Hepatocyte (in vitro differentiated cells): ENCODE measurements at regions not wholly inside any gene's neighbourhood (a gene's known extent, or its start where the extent isn't known, plus 50 kb on each side); places are given as distances from the start of the nearest gene placed in this dataset.

ENCODE experiments used
- DNase-seq: peaks from one replicate; pipeline ENCODE4 v3.0.0-alpha.2; 2016; ENCODE audit warnings: low spot score
- H2AFZ ChIP-seq: fragments of 200-600 bp; sonication (generic); 2 replicates; pipeline ENCODE4 v1.6.0; 2016; ENCODE audit warnings: antibody characterized with exemption, mild to moderate bottlenecking
- H3K27ac ChIP-seq: fragments of 200-600 bp; sonication (generic); 2 replicates; pipeline ENCODE4 v1.5.1; 2016; ENCODE audit warnings: mild to moderate bottlenecking
- H3K27me3 ChIP-seq: fragments of 200-600 bp; sonication (generic); 2 replicates; pipeline ENCODE4 v1.6.1; 2016
- H3K36me3 ChIP-seq: fragments of 200-600 bp; sonication (generic); replicated peaks from 2 replicates; pipeline ENCODE4 v1.5.1; 2016; ENCODE audit warnings: low read depth; ENCODE audit not compliant: insufficient read depth
- H3K4me1 ChIP-seq: fragments of 200-600 bp; sonication (generic); 2 replicates; pipeline ENCODE4 v1.5.1; 2016; ENCODE audit warnings: mild to moderate bottlenecking, moderate library complexity; ENCODE audit not compliant: insufficient read depth
- H3K4me2 ChIP-seq: fragments of 200-600 bp; sonication (generic); 2 replicates; pipeline ENCODE4 v1.6.0; 2016
- H3K4me3 ChIP-seq: fragments of 200-600 bp; sonication (generic); 2 replicates; pipeline ENCODE4 v1.5.1; 2016; ENCODE audit warnings: mild to moderate bottlenecking
- H3K79me2 ChIP-seq: fragments of 200-600 bp; sonication (generic); 2 replicates; pipeline ENCODE4 v1.6.0; 2017; ENCODE audit warnings: mild to moderate bottlenecking
- H3K9me2 ChIP-seq: fragments of 200-600 bp; sonication (generic); replicated peaks from 2 replicates; pipeline ENCODE4 v1.6.0; 2017; ENCODE audit warnings: mild to moderate bottlenecking; ENCODE audit not compliant: insufficient read depth
- H3K9me3 ChIP-seq: fragments of 200-600 bp; sonication (generic); 2 replicates; pipeline ENCODE4 v1.5.1; 2016; ENCODE audit warnings: low read depth, mild to moderate bottlenecking
- H4K20me1 ChIP-seq: fragments of 200-600 bp; sonication (generic); 2 replicates; pipeline ENCODE4 v1.6.0; 2016; ENCODE audit warnings: mild to moderate bottlenecking; ENCODE audit not compliant: insufficient read depth, poor library complexity, severe bottlenecking
- CTCF ChIP-seq: fragments of 200-600 bp; sonication (generic); IDR thresholded peaks from 2 replicates; pipeline ENCODE4 v1.5.1; 2016; ENCODE audit warnings: antibody characterized with exemption, mild to moderate bottlenecking; ENCODE audit not compliant: poor library complexity
- EZH2 ChIP-seq: fragments of 200-600 bp; sonication (generic); IDR thresholded peaks from 2 replicates; pipeline ENCODE4 v1.6.1; 2016; ENCODE audit warnings: antibody characterized with exemption, mild to moderate bottlenecking, borderline replicate concordance
- EZH2phosphoT487 ChIP-seq: fragments of 200-600 bp; sonication (generic); IDR thresholded peaks from one replicate; pipeline ENCODE4 v1.6.1; 2018; ENCODE audit warnings: antibody characterized with exemption, mild to moderate bottlenecking, low read depth, moderate library complexity; ENCODE audit not compliant: unreplicated experiment, severe bottlenecking
- WGBS: methylation state at CpG from one replicate; pipeline ENCODE4 v1.1.6; 2016; ENCODE audit warnings: low lambda C conversion rate; ENCODE audit errors: missing lambda C conversion rate; 5-methylcytosine and 5-hydroxymethylcytosine counted together

DNA sequence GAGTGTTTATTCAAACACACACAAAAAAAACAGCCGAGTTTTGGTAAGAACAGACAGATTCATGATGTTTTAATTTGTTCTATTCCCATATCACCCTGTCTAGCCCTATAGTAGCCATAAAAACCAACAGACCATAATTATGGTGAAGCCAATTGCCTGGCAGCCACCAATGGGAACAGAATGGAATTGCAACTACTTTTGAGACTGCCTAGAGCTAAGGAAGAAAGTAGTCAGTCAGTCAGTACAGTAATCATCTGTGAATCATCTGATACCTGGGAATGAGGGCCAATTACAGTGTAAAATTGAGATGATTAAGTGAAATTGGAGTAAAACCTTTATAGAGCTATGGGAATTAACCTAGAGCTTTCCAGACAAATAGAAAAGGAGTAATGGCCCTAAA lies 952.7 kb upstream of the KCND2 start:
- H3K4me2 ChIP-seq: no peak overlapping the region
- no peak overlapping the region for H2AFZ ChIP-seq
- H3K27me3 ChIP-seq: no peaks in the 10 kb centered on the region
- no peaks in the 10 kb centered on the region for H3K36me3 ChIP-seq
- TF ChIP-seq EZH2phosphoT487: no peak
- no peak for TF ChIP-seq CTCF
- TF ChIP-seq EZH2: no peak
- H4K20me1 ChIP-seq: no peaks in the 10 kb centered on the region
- no peak for DNase-seq
- H3K9me2 ChIP-seq: no peaks in the 10 kb centered on the region
- H3K79me2 ChIP-seq: no peaks in the 10 kb centered on the region
- no peak overlapping the region for H3K4me3 ChIP-seq
- H3K27ac ChIP-seq: no peak overlapping the region
- H3K4me1 ChIP-seq: no peaks in the 10 kb centered on the region
- no peaks in the 10 kb centered on the region for H3K9me3 ChIP-seq
- WGBS: 72% methylated on average over 1 of the region's 1 CpG

- WGBS: 83% methylated on average over 5 of the region's 5 CpGs
- no peak overlapping the region for H2AFZ ChIP-seq
- TF ChIP-seq EZH2: no peak
- no peak for TF ChIP-seq EZH2phosphoT487
- no peak for TF ChIP-seq CTCF
Observed at GRCh38 chr7:119329715-119330114, 943.3 kb upstream of the KCND2 start.

DNA sequence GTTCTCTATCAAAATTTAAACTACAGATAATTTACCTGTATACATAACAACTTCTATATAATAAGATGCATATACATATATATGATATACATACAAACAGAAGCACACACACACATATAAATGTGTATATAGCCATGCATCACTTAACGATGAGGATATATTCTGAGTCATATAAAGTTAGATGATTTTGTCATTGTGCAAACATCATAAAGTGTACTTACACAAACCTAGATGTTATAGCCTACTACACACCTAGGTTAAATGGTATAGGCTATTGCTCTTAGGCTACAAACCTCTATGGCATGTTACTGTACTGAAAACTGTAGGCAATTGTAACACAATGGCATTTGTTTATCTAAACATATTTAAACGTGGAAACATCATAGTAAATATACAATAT lies 937.6 kb upstream of the KCND2 start:
- no peak for DNase-seq
- 56% methylated on average over 2 of the region's 2 CpGs for WGBS
- Histone ChIP-seq H2AFZ (no peak overlapping the region), H3K27me3 (no peaks in the 10 kb centered on the region), H3K27ac (no peak overlapping the region), H3K4me3 (no peak overlapping the region), H3K36me3 (no peaks in the 10 kb centered on the region), H3K4me1 (no peaks in the 10 kb centered on the region), H3K79me2 (no peaks in the 10 kb centered on the region), H3K9me2 (no peaks in the 10 kb centered on the region), H4K20me1 (no peaks in the 10 kb centered on the region), H3K9me3 (no peaks in the 10 kb centered on the region), H3K4me2 (no peak overlapping the region)
- TF ChIP-seq EZH2phosphoT487 (no peak), EZH2 (no peak), CTCF (no peak)

More at GRCh38 chr7:119329715-119330114, 943.3 kb upstream of the KCND2 start:
- no peak overlapping the region for H3K4me3 ChIP-seq
- no peaks in the 10 kb centered on the region for H3K79me2 ChIP-seq
- no peaks in the 10 kb centered on the region for H3K4me1 ChIP-seq
- no peaks in the 10 kb centered on the region for H3K36me3 ChIP-seq
- no peaks in the 10 kb centered on the region for H4K20me1 ChIP-seq
- no peak for DNase-seq
- H3K27me3 ChIP-seq: no peaks in the 10 kb centered on the region
- no peaks in the 10 kb centered on the region for H3K9me2 ChIP-seq
- no peak overlapping the region for H3K4me2 ChIP-seq
- H3K9me3 ChIP-seq: no peaks in the 10 kb centered on the region
- no peak overlapping the region for H3K27ac ChIP-seq

DNA sequence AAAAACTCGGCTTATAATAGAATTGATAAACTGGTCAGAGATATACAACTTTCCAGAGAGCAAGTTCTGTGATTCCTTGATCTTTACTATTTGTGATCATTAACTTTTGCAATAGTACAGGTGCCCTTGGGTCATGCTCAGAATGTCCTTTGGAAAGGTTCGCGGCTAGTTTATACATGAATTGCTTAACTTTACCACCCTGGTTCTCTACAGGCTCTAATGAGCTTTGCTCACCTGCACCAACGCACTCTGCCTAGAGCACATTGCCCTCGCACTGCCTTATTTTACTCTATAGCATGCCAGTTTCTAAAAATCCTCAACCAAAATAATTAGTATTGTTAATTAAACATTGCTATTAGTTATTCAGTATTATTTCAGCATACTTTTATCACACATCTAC lies 931.2 kb upstream of the KCND2 start:
- H3K4me1 ChIP-seq: no peaks in the 10 kb centered on the region
- no peaks in the 10 kb centered on the region for H3K9me3 ChIP-seq
- H3K36me3 ChIP-seq: no peaks in the 10 kb centered on the region
- H3K4me2 ChIP-seq: no peak overlapping the region
- no peaks in the 10 kb centered on the region for H4K20me1 ChIP-seq
- no peaks in the 10 kb centered on the region for H3K79me2 ChIP-seq
- DNase-seq: peak; percentile 30
- whole genome bisulfite sequencing: 78% methylated on average over 5 of the region's 5 CpGs
- no peak for TF ChIP-seq EZH2
- no peak for TF ChIP-seq CTCF
- no peak for TF ChIP-seq EZH2phosphoT487
- H3K27me3 ChIP-seq: no peaks in the 10 kb centered on the region
- H3K4me3 ChIP-seq: no peak overlapping the region
- no peak overlapping the region for H2AFZ ChIP-seq
- H3K9me2 ChIP-seq: no peaks in the 10 kb centered on the region
- no peak overlapping the region for H3K27ac ChIP-seq
